ENCODE measurements at regions not wholly inside any gene's neighbourhood (a gene's known extent, or its start where the extent isn't known, plus 50 kb on each side); places are given as distances from the start of the nearest gene placed in this dataset.
A peak's percentile ranks its signal among the peaks of the same experiment; 100 is the strongest.

- Histone ChIP-seq H3K27me3 (no peaks in the 10 kb centered on the region), H3K9me3 (no peaks in the 10 kb centered on the region), H3K27ac (no peak overlapping the region), H3K4me1 (no peaks in the 10 kb centered on the region), H3K36me3 (no peaks in the 10 kb centered on the region), H3K4me3 (no peak overlapping the region)
- TF ChIP-seq CTCF (IDR thresholded peaks at IDR 0.05): no peak
- intact Hi-C loops (cut with DNase I): no loop called here
- 54 to 66% methylated on average over 1 of the region's 1 CpG for WGBS, 2 donors
- DNase-seq: no peak
- peak in 1 of 8 donors; percentile 50 for ATAC-seq
Observed at GRCh38 chr2:212712991-212713390, 174.4 kb upstream of the ERBB4 start.

GRCh38 chr2:212712466-212712865 lies 173.9 kb upstream of the ERBB4 start:
- no peak overlapping the region for H3K27ac ChIP-seq
- 53 to 58% methylated on average over 5 of the region's 5 CpGs for WGBS, 2 donors
- TF ChIP-seq CTCF (IDR thresholded peaks at IDR 0.05): no peak
- DNase-seq (no peak), ATAC-seq (peak in 1 of 8 donors; percentile 44)
- H3K9me3 ChIP-seq: no peaks in the 10 kb centered on the region
- no peak overlapping the region for H3K4me3 ChIP-seq
- no peaks in the 10 kb centered on the region for H3K27me3 ChIP-seq
- H3K4me1 ChIP-seq: no peaks in the 10 kb centered on the region
- intact Hi-C loops (cut with DNase I): no loop called here
- H3K36me3 ChIP-seq: no peaks in the 10 kb centered on the region

GRCh38 chr2:212711856-212712255 lies 173.3 kb upstream of the ERBB4 start:
- no peaks in the 10 kb centered on the region for H3K4me1 ChIP-seq
- intact Hi-C loops (cut with DNase I): no loop called here
- no peaks in the 10 kb centered on the region for H3K36me3 ChIP-seq
- 69 to 73% methylated on average over 3 of the region's 3 CpGs for WGBS, 2 donors
- H3K9me3 ChIP-seq: no peaks in the 10 kb centered on the region
- no peak overlapping the region for H3K27ac ChIP-seq
- no peak for TF ChIP-seq CTCF (IDR thresholded peaks at IDR 0.05)
- H3K4me3 ChIP-seq: no peak overlapping the region
- DNase-seq: no peak
- ATAC-seq: no peak
- no peaks in the 10 kb centered on the region for H3K27me3 ChIP-seq

- WGBS, 2 donors: 80 to 82% methylated on average over 3 of the region's 3 CpGs
- intact Hi-C loops (cut with DNase I): no loop called here
Observed at GRCh38 chr2:212709280-212709679, 170.7 kb upstream of the ERBB4 start.

More at GRCh38 chr2:212709280-212709679, 170.7 kb upstream of the ERBB4 start:
- no peaks in the 10 kb centered on the region for H3K36me3 ChIP-seq
- no peaks in the 10 kb centered on the region for H3K27me3 ChIP-seq
- H3K4me3 ChIP-seq: no peak overlapping the region
- no peaks in the 10 kb centered on the region for H3K9me3 ChIP-seq
- no peak for TF ChIP-seq CTCF (IDR thresholded peaks at IDR 0.05)
- H3K27ac ChIP-seq: no peak overlapping the region
- no peak for ATAC-seq
- H3K4me1 ChIP-seq: no peaks in the 10 kb centered on the region
- no peak for DNase-seq
